Caco-2 (cell line): ENCODE measurements at regions not wholly inside any gene's neighbourhood (a gene's known extent, or its start where the extent isn't known, plus 50 kb on each side); places are given as distances from the start of the nearest gene placed in this dataset.

ENCODE experiments used
- BruUV-seq: library from RNA; stranded (reverse); fragments of 400-500 nt; replicated peaks from 2 replicates; lab custom pipeline; 2021; lab: Mats Ljungman, UMichigan
- CTCF ChIA-PET: fragments of 300-600 bp; sonication (Branson Sonifier 250); formaldehyde crosslinking; loops from one replicate; lab custom pipeline; 2022; ENCODE audit warnings: antibody characterized with exemption; lab: Charles Lee
- POLR2A ChIA-PET: fragments of 300-600 bp; sonication (Branson Sonifier 250); formaldehyde crosslinking; loops from one replicate; lab custom pipeline; 2022; ENCODE audit warnings: antibody characterized with exemption; lab: Charles Lee
- DNase-seq, 2 experiments: peaks; one replicate each; pipeline versions ENCODE4 v3.0.0 to v3.0.0-alpha.2; 2020 to 2022
- H3K27me3 ChIP-seq: replicated peaks from 2 replicates; pipeline ENCODE4 v1.6.0; 2011; ENCODE audit warnings: low read length; ENCODE audit not compliant: control insufficient read depth, insufficient read depth
- H3K36me3 ChIP-seq: 2 replicates; pipeline ENCODE4 v1.5.1; 2011; ENCODE audit warnings: low read length; ENCODE audit not compliant: control insufficient read depth, insufficient read depth
- H3K4me1 ChIP-seq: fragments of 250-450 bp; sonication (Bioruptor Pico); 2 replicates; pipeline ENCODE4 v1.5.1; 2020; ENCODE audit warnings: mild to moderate bottlenecking
- H3K4me3 ChIP-seq: 2 replicates; pipeline ENCODE4 v1.5.1; 2011; ENCODE audit warnings: low read depth, mild to moderate bottlenecking, control low read depth, low read length
- H3K9me3 ChIP-seq: fragments of 250-450 bp; sonication (Bioruptor Pico); 2 replicates; pipeline ENCODE4 v1.5.1; 2020; ENCODE audit warnings: mild to moderate bottlenecking, moderate library complexity
- H3K27ac Mint-ChIP-seq: one replicate; pipeline ENCODE4 v1.8.0; 2022; ENCODE audit warnings: mixed read lengths; ENCODE audit not compliant: unreplicated experiment
- H3K27me3 Mint-ChIP-seq: one replicate; pipeline ENCODE4 v1.8.0; 2022; ENCODE audit warnings: mixed read lengths; ENCODE audit not compliant: insufficient read depth, unreplicated experiment
- H3K36me3 Mint-ChIP-seq: one replicate; pipeline ENCODE4 v1.8.0; 2022; ENCODE audit warnings: mild to moderate bottlenecking, mixed read lengths; ENCODE audit not compliant: insufficient read depth, unreplicated experiment
- H3K4me1 Mint-ChIP-seq: one replicate; pipeline ENCODE4 v1.8.0; 2022; ENCODE audit warnings: low read depth, mixed read lengths; ENCODE audit not compliant: unreplicated experiment
- H3K4me3 Mint-ChIP-seq: one replicate; pipeline ENCODE4 v1.8.0; 2022; ENCODE audit warnings: mild to moderate bottlenecking, moderate library complexity, mixed read lengths; ENCODE audit not compliant: unreplicated experiment
- H3K9me3 Mint-ChIP-seq: one replicate; pipeline ENCODE4 v1.8.0; 2022; ENCODE audit warnings: mixed read lengths; ENCODE audit not compliant: unreplicated experiment
- CTCF ChIP-seq, 2 experiments: fragments of 200-600 bp in 1 of 2; IDR thresholded peaks; 1 replicate in 1 of 2; 2 replicates in 1 of 2; pipeline versions ENCODE4 v1.5.1 to v1.8.0; 2011 to 2022; ENCODE audit warnings: antibody characterized with exemption in 1 of 2, control low read depth in 1 of 2, inconsistent platforms in 1 of 2, low read depth in 1 of 2, low read length in 1 of 2, mild to moderate bottlenecking in 1 of 2, moderate library complexity in 1 of 2; ENCODE audit not compliant: insufficient read depth in 1 of 2, severe bottlenecking in 1 of 2, unreplicated experiment in 1 of 2
- intact Hi-C: fragments of 100-400 bp; cut with micrococcal nuclease; formaldehyde crosslinking; loops from one replicate; pipeline ENCODE4 v1.10.0; 2022; ENCODE audit not compliant: unreplicated experiment

DNA sequence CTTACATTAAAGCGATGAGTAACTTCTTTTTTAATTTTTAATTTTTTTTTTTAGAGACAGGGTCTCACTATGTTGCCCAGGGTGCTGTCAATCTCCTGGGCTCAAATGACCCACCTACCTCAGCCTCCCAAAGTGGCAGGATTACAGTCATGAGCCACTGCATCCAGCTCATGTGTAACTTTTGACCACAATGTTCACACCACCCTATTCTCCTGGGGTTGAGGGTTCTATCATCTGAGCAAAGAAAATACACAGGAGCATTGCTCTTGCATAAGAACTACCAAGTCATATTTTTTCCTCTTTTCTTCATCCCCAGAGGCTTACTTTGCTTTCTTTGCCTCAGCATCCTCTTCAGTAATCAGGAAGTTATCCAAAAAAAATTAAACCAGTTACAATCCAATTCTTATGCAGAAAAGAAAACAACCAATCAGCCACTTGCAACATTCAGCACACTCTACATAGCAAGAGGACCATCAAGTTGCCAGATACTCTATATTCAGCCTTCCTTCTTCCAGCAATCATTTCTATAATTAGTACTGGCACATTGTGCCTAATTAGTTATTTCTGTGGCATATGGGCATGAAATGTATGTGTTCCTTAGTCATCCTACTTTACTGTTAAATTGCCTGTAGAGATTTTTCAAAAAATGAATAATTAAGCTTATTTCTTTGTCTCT lies 345.6 kb downstream of the AKAIN1 start:
- no peaks in the 10 kb centered on the region for H3K36me3 Mint-ChIP-seq
- intact Hi-C loops = no loop called here
- no peak overlapping the region for H3K4me3 Mint-ChIP-seq
- Histone ChIP-seq H3K27me3 (no peaks in the 10 kb centered on the region), H3K36me3 (no peaks in the 10 kb centered on the region), H3K4me3 (no peak overlapping the region), H3K9me3 (no peaks in the 10 kb centered on the region), H3K4me1 (no peaks in the 10 kb centered on the region)
- TF ChIP-seq CTCF (IDR thresholded peaks at IDR 0.05; ENCODE audit: insufficient read depth in 1 of 2, low read depth in 1 of 2, low read length in 1 of 2, severe bottlenecking in 1 of 2, unreplicated experiment in 1 of 2) = no peak
- H3K4me1 Mint-ChIP-seq = no peaks in the 10 kb centered on the region
- no peaks in the 10 kb centered on the region for H3K9me3 Mint-ChIP-seq
- DNase-seq = no peak
- ChIA-PET POLR2A (no interaction called here), CTCF (no interaction called here)
- no peak overlapping the region for H3K27ac Mint-ChIP-seq
- no TSS peak for BruUV-seq
- peaks cover 9% of the 10 kb centered on the region for H3K27me3 Mint-ChIP-seq

DNA sequence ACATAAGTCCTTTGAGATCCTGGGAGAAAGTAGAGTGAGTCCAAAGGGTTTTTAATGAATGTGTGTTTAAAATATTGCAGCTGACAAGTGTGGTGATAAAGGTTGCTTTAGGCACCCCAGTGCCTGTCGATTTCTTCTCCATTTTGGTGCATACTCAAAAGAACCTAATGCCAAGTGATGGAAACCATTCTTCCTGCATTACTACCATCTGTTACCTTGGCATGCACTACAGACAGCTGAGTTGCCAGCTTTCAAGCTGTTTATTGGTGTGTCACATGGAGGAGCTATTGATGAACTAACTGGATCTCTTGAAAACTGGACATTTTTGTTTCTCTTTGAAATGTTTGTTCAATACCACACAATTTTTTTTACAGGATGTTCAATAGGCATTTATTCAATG lies 350.0 kb downstream of the AKAIN1 start:
- intact Hi-C loops = no loop called here
- no TSS peak for BruUV-seq
- TF ChIP-seq CTCF (IDR thresholded peaks at IDR 0.05; ENCODE audit: insufficient read depth in 1 of 2, low read depth in 1 of 2, low read length in 1 of 2, severe bottlenecking in 1 of 2, unreplicated experiment in 1 of 2) = no peak
- no peak overlapping the region for H3K4me3 ChIP-seq
- ChIA-PET POLR2A (no interaction called here), CTCF (no interaction called here)
- H3K27me3 Mint-ChIP-seq = peaks cover 5% of the 10 kb centered on the region
- H3K9me3 ChIP-seq = no peaks in the 10 kb centered on the region
- H3K27ac Mint-ChIP-seq = no peak overlapping the region
- DNase-seq = no peak
- no peaks in the 10 kb centered on the region for H3K4me1 Mint-ChIP-seq
- H3K36me3 Mint-ChIP-seq = no peaks in the 10 kb centered on the region
- no peaks in the 10 kb centered on the region for H3K9me3 Mint-ChIP-seq
- no peaks in the 10 kb centered on the region for H3K27me3 ChIP-seq
- H3K4me1 ChIP-seq = no peaks in the 10 kb centered on the region
- H3K4me3 Mint-ChIP-seq = no peak overlapping the region
- H3K36me3 ChIP-seq = no peaks in the 10 kb centered on the region

- H3K36me3 Mint-ChIP-seq = no peaks in the 10 kb centered on the region
- peaks cover under 1% of the 10 kb centered on the region for H3K27me3 Mint-ChIP-seq
- intact Hi-C loops = no loop called here
- no peak for DNase-seq
- H3K27ac Mint-ChIP-seq = no peak overlapping the region
- H3K36me3 ChIP-seq = no peaks in the 10 kb centered on the region
- POLR2A ChIA-PET = no interaction called here
- BruUV-seq = no TSS peak
- TF ChIP-seq CTCF (IDR thresholded peaks at IDR 0.05; ENCODE audit: insufficient read depth in 1 of 2, low read depth in 1 of 2, low read length in 1 of 2, severe bottlenecking in 1 of 2, unreplicated experiment in 1 of 2) = no peak
- H3K9me3 ChIP-seq = no peaks in the 10 kb centered on the region
- CTCF ChIA-PET = no interaction called here
- no peak overlapping the region for H3K4me3 Mint-ChIP-seq
- H3K4me1 ChIP-seq = no peaks in the 10 kb centered on the region
- no peaks in the 10 kb centered on the region for H3K27me3 ChIP-seq
- no peak overlapping the region for H3K4me3 ChIP-seq
- H3K4me1 Mint-ChIP-seq = no peaks in the 10 kb centered on the region
- no peaks in the 10 kb centered on the region for H3K9me3 Mint-ChIP-seq
These were observed 352.7 kb downstream of the AKAIN1 start for GRCh38 chr18:4844320-4844719.
